ENCODE measurements at regions not wholly inside any gene's neighbourhood (a gene's known extent, or its start where the extent isn't known, plus 50 kb on each side); places are given as distances from the start of the nearest gene placed in this dataset.

- no peak for TF ChIP-seq CTCF (IDR thresholded peaks at IDR 0.05)
- no peak for TF ChIP-seq POLR2A (IDR thresholded peaks at IDR 0.05; ENCODE audit: low read depth)
- no peak for TF ChIP-seq EP300 (IDR thresholded peaks at IDR 0.05)
These were observed 1407.7 kb downstream of the LRFN5 start for GRCh38 chr14:43014338-43014737.
